ENCODE measurements at regions not wholly inside any gene's neighbourhood (a gene's known extent, or its start where the extent isn't known, plus 50 kb on each side); places are given as distances from the start of the nearest gene placed in this dataset.

GRCh38 chr4:165654556-165654955 is 218.5 kb upstream of the TLL1 start:
- no TSS peak for BruUV-seq (replicated peaks)
- Histone ChIP-seq H3K27ac (ENCODE audit: low read length) (no peak overlapping the region), H3K9me3 (ENCODE audit: control insufficient read depth, insufficient read depth, low read depth, low read length) (no peaks in the 10 kb centered on the region), H3K4me1 (ENCODE audit: control insufficient read depth, insufficient read depth, low read length) (no peaks in the 10 kb centered on the region), H3K4me3 (ENCODE audit: low read depth in 2 of 2, low read length in 2 of 2) (no peak overlapping the region), H3K27me3 (ENCODE audit: control insufficient read depth, insufficient read depth, low read length) (no peaks in the 10 kb centered on the region), H3K36me3 (ENCODE audit: control insufficient read depth, insufficient read depth, low read length) (no peaks in the 10 kb centered on the region)
- POLR2A ChIA-PET: no interaction called here
- no peak for ATAC-seq
- no peak for DNase-seq (ENCODE audit: low read depth, low spot score)
- intact Hi-C loops (cut with micrococcal nuclease; ENCODE audit: unreplicated experiment) (no loop called here), in situ Hi-C loops (cut with HindIII; ENCODE audit: low pct_unique_long_range_greater_than_20kb, low sequenced_read_pairs) (no loop called here)
- TF ChIP-seq REST (IDR thresholded peaks at IDR 0.05; ENCODE audit: insufficient read depth in 1 of 2, low read depth in 2 of 2, low read length in 1 of 2) (no peak), CTCF (IDR thresholded peaks at IDR 0.05) (no peak), POLR2AphosphoS5 (IDR thresholded peaks at IDR 0.05; ENCODE audit: low read depth, low read length) (no peak), TCF7L2 (IDR thresholded peaks at IDR 0.05; ENCODE audit: low read depth, low read length) (no peak), SIN3A (IDR thresholded peaks at IDR 0.05; ENCODE audit: borderline replicate concordance, insufficient read depth, low read depth, low read length) (no peak)
- CTCF ChIA-PET: no interaction called here

- intact Hi-C loops (cut with micrococcal nuclease; ENCODE audit: unreplicated experiment) (no loop called here), in situ Hi-C loops (cut with HindIII; ENCODE audit: low pct_unique_long_range_greater_than_20kb, low sequenced_read_pairs) (no loop called here)
- Histone ChIP-seq H3K27me3 (ENCODE audit: control insufficient read depth, insufficient read depth, low read length) (no peaks in the 10 kb centered on the region), H3K36me3 (ENCODE audit: control insufficient read depth, insufficient read depth, low read length) (no peaks in the 10 kb centered on the region), H3K27ac (ENCODE audit: low read length) (no peak overlapping the region), H3K4me1 (ENCODE audit: control insufficient read depth, insufficient read depth, low read length) (no peaks in the 10 kb centered on the region), H3K9me3 (ENCODE audit: control insufficient read depth, insufficient read depth, low read depth, low read length) (no peaks in the 10 kb centered on the region), H3K4me3 (ENCODE audit: low read depth in 2 of 2, low read length in 2 of 2) (no peak overlapping the region)
- no peak for DNase-seq (ENCODE audit: low read depth, low spot score)
- CTCF ChIA-PET: no interaction called here
- POLR2A ChIA-PET: interaction anchor here (0.7 kb wide), 1 partner anchor 12 kb away, joined by 3 read pairs; no protein-coding TSS in a partner anchor
- TF ChIP-seq REST (IDR thresholded peaks at IDR 0.05; ENCODE audit: insufficient read depth in 1 of 2, low read depth in 2 of 2, low read length in 1 of 2) (no peak), CTCF (IDR thresholded peaks at IDR 0.05) (no peak), TCF7L2 (IDR thresholded peaks at IDR 0.05; ENCODE audit: low read depth, low read length) (0 out of 2 replicates have a peak, but pooled peaks have one; percentile 33), POLR2AphosphoS5 (IDR thresholded peaks at IDR 0.05; ENCODE audit: low read depth, low read length) (no peak), SIN3A (IDR thresholded peaks at IDR 0.05; ENCODE audit: borderline replicate concordance, insufficient read depth, low read depth, low read length) (no peak)
- no TSS peak for BruUV-seq (replicated peaks)
- ATAC-seq: no peak
These were observed 216.6 kb upstream of the TLL1 start for GRCh38 chr4:165656399-165656798.
